ENCODE measurements at regions not wholly inside any gene's neighbourhood (a gene's known extent, or its start where the extent isn't known, plus 50 kb on each side); places are given as distances from the start of the nearest gene placed in this dataset.

GRCh38 chr4:171279131-171279530 is 534.1 kb upstream of the GALNTL6 start:
- Histone ChIP-seq H3K27me3 (ENCODE audit: insufficient read depth, poor library complexity, severe bottlenecking) (no peaks in the 10 kb centered on the region), H3K4me1 (ENCODE audit: insufficient read depth, poor library complexity, severe bottlenecking) (no peaks in the 10 kb centered on the region), H3K36me3 (ENCODE audit: low read depth) (no peaks in the 10 kb centered on the region), H3K4me3 (ENCODE audit: severe bottlenecking) (no peak overlapping the region), H3K27ac (ENCODE audit: poor library complexity, severe bottlenecking) (no peak overlapping the region), H3K9me3 (ENCODE audit: severe bottlenecking) (no peaks in the 10 kb centered on the region)
- no peak for TF ChIP-seq CTCF (IDR thresholded peaks at IDR 0.05; ENCODE audit: poor library complexity, severe bottlenecking)
- no peak for ATAC-seq (ENCODE audit: low read depth)
- DNase-seq (ENCODE audit: low spot score), result no peak

GRCh38 chr4:171266671-171267070 is 546.5 kb upstream of the GALNTL6 start:
- Histone ChIP-seq H3K4me1 (ENCODE audit: insufficient read depth, poor library complexity, severe bottlenecking) (no peaks in the 10 kb centered on the region), H3K9me3 (ENCODE audit: severe bottlenecking) (no peaks in the 10 kb centered on the region), H3K27ac (ENCODE audit: poor library complexity, severe bottlenecking) (no peak overlapping the region), H3K36me3 (ENCODE audit: low read depth) (no peaks in the 10 kb centered on the region), H3K27me3 (ENCODE audit: insufficient read depth, poor library complexity, severe bottlenecking) (peaks cover 6% of the 10 kb centered on the region), H3K4me3 (ENCODE audit: severe bottlenecking) (no peak overlapping the region)
- ATAC-seq (ENCODE audit: low read depth) (no peak), DNase-seq (ENCODE audit: low spot score) (no peak)
- no peak for TF ChIP-seq CTCF (IDR thresholded peaks at IDR 0.05; ENCODE audit: poor library complexity, severe bottlenecking)

- no peak overlapping the region for H3K4me3 ChIP-seq (ENCODE audit: severe bottlenecking)
- no peak for TF ChIP-seq CTCF (IDR thresholded peaks at IDR 0.05; ENCODE audit: poor library complexity, severe bottlenecking)
- peaks cover 5% of the 10 kb centered on the region for H3K27me3 ChIP-seq (ENCODE audit: insufficient read depth, poor library complexity, severe bottlenecking)
- no peak overlapping the region for H3K27ac ChIP-seq (ENCODE audit: poor library complexity, severe bottlenecking)
- DNase-seq (ENCODE audit: low spot score) (no peak), ATAC-seq (ENCODE audit: low read depth) (no peak)
- H3K4me1 ChIP-seq (ENCODE audit: insufficient read depth, poor library complexity, severe bottlenecking), result no peaks in the 10 kb centered on the region
- no peaks in the 10 kb centered on the region for H3K36me3 ChIP-seq (ENCODE audit: low read depth)
- no peaks in the 10 kb centered on the region for H3K9me3 ChIP-seq (ENCODE audit: severe bottlenecking)
Measured at GRCh38 chr4:171265190-171265818, 547.9 kb upstream of the GALNTL6 start.

GRCh38 chr4:171256223-171256622 is 557.0 kb upstream of the GALNTL6 start:
- Histone ChIP-seq H3K9me3 (ENCODE audit: severe bottlenecking) (no peaks in the 10 kb centered on the region), H3K27ac (ENCODE audit: poor library complexity, severe bottlenecking) (no peak overlapping the region), H3K4me1 (ENCODE audit: insufficient read depth, poor library complexity, severe bottlenecking) (no peaks in the 10 kb centered on the region), H3K36me3 (ENCODE audit: low read depth) (no peaks in the 10 kb centered on the region), H3K27me3 (ENCODE audit: insufficient read depth, poor library complexity, severe bottlenecking) (no peaks in the 10 kb centered on the region), H3K4me3 (ENCODE audit: severe bottlenecking) (no peak overlapping the region)
- no peak for ATAC-seq (ENCODE audit: low read depth)
- DNase-seq (ENCODE audit: low spot score), result no peak
- TF ChIP-seq CTCF (IDR thresholded peaks at IDR 0.05; ENCODE audit: poor library complexity, severe bottlenecking), result no peak

GRCh38 chr4:171246948-171247347 is 566.3 kb upstream of the GALNTL6 start:
- no peak overlapping the region for H3K4me3 ChIP-seq (ENCODE audit: severe bottlenecking)
- DNase-seq (ENCODE audit: low spot score), result no peak
- ATAC-seq (ENCODE audit: low read depth), result no peak
- H3K27me3 ChIP-seq (ENCODE audit: insufficient read depth, poor library complexity, severe bottlenecking), result no peaks in the 10 kb centered on the region
- no peak overlapping the region for H3K27ac ChIP-seq (ENCODE audit: poor library complexity, severe bottlenecking)
- no peaks in the 10 kb centered on the region for H3K9me3 ChIP-seq (ENCODE audit: severe bottlenecking)
- no peaks in the 10 kb centered on the region for H3K4me1 ChIP-seq (ENCODE audit: insufficient read depth, poor library complexity, severe bottlenecking)
- TF ChIP-seq CTCF (IDR thresholded peaks at IDR 0.05; ENCODE audit: poor library complexity, severe bottlenecking), result no peak
- H3K36me3 ChIP-seq (ENCODE audit: low read depth), result no peaks in the 10 kb centered on the region
